Mucosa of descending colon (tissue), 3 donors: ENCODE measurements at regions not wholly inside any gene's neighbourhood (a gene's known extent, or its start where the extent isn't known, plus 50 kb on each side); places are given as distances from the start of the nearest gene placed in this dataset.

Experiments
- ATAC-seq: fragments of 200-7000 bp; cut with Tn5 transposase; one replicate; pipeline ENCODE4 v1.9.1; 2020; ENCODE audit warnings: mild to moderate bottlenecking, moderate library complexity
- DNase-seq, 3 donors: peaks; one replicate each; pipeline ENCODE4 v3.0.0-alpha.2; 2020
- H3K36me3 ChIP-seq: fragments of 200-600 bp; one replicate; pipeline ENCODE4 v1.8.0; 2021; ENCODE audit warnings: low read depth, mild to moderate bottlenecking
- H3K4me1 ChIP-seq: fragments of 200-600 bp; one replicate; pipeline ENCODE4 v1.8.0; 2021; ENCODE audit warnings: low read depth, mild to moderate bottlenecking
- H3K4me3 ChIP-seq: fragments of 200-600 bp; one replicate; pipeline ENCODE4 v1.8.0; 2021; ENCODE audit warnings: mild to moderate bottlenecking
- H3K9me3 ChIP-seq: fragments of 200-600 bp; one replicate; pipeline ENCODE4 v1.8.0; 2021; ENCODE audit warnings: mild to moderate bottlenecking
- intact Hi-C, 2 donors: fragments of 100-400 bp; cut with DNase I in 1 of 2; cut with micrococcal nuclease in 1 of 2; formaldehyde crosslinking; loops; one replicate each; pipeline versions ENCODE4 v1.11.0 to v1.11.1; 2022; cut with DNase I, micrococcal nuclease
- TF ChIP-seq, protein P1 (sequence below): fragments of 200-600 bp; IDR thresholded peaks from one replicate; pipeline ENCODE4 v1.8.0; 2022; ENCODE audit warnings: antibody characterized with exemption, mild to moderate bottlenecking
- donor health status: DM: no; HTN: no; CAD: no; lungs with moderate emphysema.
- donor health status: DM: no; HTN: no; CAD: no.
- donor health status: DM: no; HTN: yes; CAD: no.

DNA sequence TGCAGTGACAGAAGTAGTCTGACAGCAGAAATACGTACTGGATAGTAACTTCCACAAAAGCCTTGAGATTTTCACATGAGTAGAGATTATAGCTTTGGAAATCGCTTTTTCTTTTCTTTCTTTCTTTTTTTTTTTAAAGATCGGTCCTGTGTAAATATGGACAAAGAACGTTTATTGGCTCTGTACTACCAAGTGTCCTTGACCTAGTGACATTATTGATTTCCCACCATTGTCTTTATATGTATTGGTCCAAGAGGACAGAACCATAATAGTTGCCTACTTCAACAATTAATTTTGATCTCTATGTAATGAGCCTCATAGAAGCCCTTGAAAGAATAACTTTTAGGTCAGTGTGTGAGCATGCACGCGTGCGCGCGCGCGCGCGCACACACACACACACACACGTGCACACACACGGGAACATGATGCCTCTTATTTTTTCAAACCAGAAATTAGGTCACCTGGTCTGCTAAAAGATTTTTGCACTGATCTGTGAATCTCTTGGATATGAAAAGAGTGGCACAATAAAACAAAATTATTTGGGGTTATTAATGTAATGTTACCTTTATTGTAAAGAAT lies 516.8 kb downstream of the PSAT1 start:
- Histone ChIP-seq H3K4me1 (no peaks in the 10 kb centered on the region), H3K36me3 (no peaks in the 10 kb centered on the region), H3K9me3 (no peaks in the 10 kb centered on the region), H3K4me3 (no peak overlapping the region)
- intact Hi-C loops = no loop called here
- TF ChIP-seq, protein P1, sequence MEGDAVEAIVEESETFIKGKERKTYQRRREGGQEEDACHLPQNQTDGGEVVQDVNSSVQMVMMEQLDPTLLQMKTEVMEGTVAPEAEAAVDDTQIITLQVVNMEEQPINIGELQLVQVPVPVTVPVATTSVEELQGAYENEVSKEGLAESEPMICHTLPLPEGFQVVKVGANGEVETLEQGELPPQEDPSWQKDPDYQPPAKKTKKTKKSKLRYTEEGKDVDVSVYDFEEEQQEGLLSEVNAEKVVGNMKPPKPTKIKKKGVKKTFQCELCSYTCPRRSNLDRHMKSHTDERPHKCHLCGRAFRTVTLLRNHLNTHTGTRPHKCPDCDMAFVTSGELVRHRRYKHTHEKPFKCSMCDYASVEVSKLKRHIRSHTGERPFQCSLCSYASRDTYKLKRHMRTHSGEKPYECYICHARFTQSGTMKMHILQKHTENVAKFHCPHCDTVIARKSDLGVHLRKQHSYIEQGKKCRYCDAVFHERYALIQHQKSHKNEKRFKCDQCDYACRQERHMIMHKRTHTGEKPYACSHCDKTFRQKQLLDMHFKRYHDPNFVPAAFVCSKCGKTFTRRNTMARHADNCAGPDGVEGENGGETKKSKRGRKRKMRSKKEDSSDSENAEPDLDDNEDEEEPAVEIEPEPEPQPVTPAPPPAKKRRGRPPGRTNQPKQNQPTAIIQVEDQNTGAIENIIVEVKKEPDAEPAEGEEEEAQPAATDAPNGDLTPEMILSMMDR = no peak
- no peak for ATAC-seq
- DNase-seq = no peak

- DNase-seq (no peak), ATAC-seq (no peak)
- Histone ChIP-seq H3K36me3 (no peaks in the 10 kb centered on the region), H3K9me3 (no peaks in the 10 kb centered on the region), H3K4me1 (no peaks in the 10 kb centered on the region), H3K4me3 (no peak overlapping the region)
- TF ChIP-seq, protein P1 = peak; percentile 47
- intact Hi-C loops = no loop called here
Observed at GRCh38 chr9:78821126-78821822, 524.3 kb downstream of the PSAT1 start.

DNA sequence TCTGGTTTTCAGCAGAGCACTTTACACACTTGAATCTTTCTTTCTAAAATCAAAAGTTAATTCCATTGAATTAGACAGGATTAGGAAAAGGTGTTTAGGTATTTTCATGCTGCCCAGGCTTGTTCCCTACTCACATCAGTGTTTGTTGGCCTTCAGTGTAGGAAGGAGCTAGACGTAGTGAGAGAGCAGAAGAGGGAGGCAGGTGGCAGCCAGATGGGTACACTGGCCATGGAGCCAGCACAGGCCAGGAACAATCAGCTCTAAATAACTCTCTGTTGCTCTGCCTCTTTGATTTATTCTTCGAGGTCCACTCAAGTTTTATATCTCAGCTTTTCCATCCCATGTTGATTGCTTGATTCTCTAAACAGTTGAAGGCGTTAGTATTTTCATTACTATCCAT lies 529.6 kb downstream of the PSAT1 start:
- intact Hi-C loops = no loop called here
- Histone ChIP-seq H3K9me3 (no peaks in the 10 kb centered on the region), H3K4me3 (no peak overlapping the region), H3K4me1 (no peaks in the 10 kb centered on the region), H3K36me3 (no peaks in the 10 kb centered on the region)
- TF ChIP-seq, protein P1 = no peak
- no peak for ATAC-seq
- DNase-seq = no peak

DNA sequence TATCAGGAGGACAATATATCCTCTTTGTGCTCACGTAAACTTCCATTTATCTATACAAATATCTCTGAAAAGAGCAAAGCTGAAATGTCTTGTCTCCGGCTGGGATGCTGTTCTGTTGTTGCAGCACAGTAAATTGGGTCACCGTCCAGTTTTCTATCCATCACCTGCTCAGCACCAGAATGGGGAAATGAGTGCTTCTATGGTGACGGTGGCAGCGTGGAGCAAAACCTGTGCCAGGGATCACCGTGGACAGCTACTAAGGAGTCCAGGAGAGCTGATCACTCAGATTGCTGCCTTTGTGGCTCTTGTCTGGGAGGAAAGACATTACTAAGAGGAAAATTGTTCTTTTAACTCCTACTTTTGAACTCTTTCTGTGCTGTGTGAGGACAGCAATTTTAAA lies 531.6 kb downstream of the PSAT1 start:
- no peaks in the 10 kb centered on the region for H3K4me1 ChIP-seq
- no peak overlapping the region for H3K4me3 ChIP-seq
- H3K36me3 ChIP-seq = no peaks in the 10 kb centered on the region
- DNase-seq = no peak
- no peaks in the 10 kb centered on the region for H3K9me3 ChIP-seq
- no peak for ATAC-seq
- intact Hi-C loops = no loop called here
- TF ChIP-seq, protein P1 = no peak

GRCh38 chr9:78830301-78830700 lies 533.4 kb downstream of the PSAT1 start:
- intact Hi-C loops = no loop called here
- Histone ChIP-seq H3K9me3 (no peaks in the 10 kb centered on the region), H3K4me3 (no peak overlapping the region), H3K36me3 (no peaks in the 10 kb centered on the region), H3K4me1 (no peaks in the 10 kb centered on the region)
- ATAC-seq = no peak
- no peak for DNase-seq
- TF ChIP-seq, protein P1 = no peak
